Omental fat pad (tissue), 3 donors: ENCODE measurements at regions not wholly inside any gene's neighbourhood (a gene's known extent, or its start where the extent isn't known, plus 50 kb on each side); places are given as distances from the start of the nearest gene placed in this dataset.

Experiments
- ATAC-seq: fragments of 150-250 bp; one replicate; pipeline ENCODE4 v1.9.1; 2016; ENCODE audit warnings: mild to moderate bottlenecking, moderate library complexity; ENCODE audit not compliant: low FRiP score
- DNase-seq: peaks from one replicate; pipeline ENCODE4 v3.0.0-alpha.2; 2019; ENCODE audit warnings: low spot score
- CTCF ChIP-seq, 3 donors: fragments of 450-650 bp; IDR thresholded peaks; one replicate each; pipeline ENCODE4 v1.5.1; 2016 to 2017; ENCODE audit warnings: antibody characterized with exemption in 3 of 3, mild to moderate bottlenecking in 3 of 3, moderate library complexity in 2 of 3

- no peak for ATAC-seq
Observed at GRCh38 chr7:33724201-33724600, 181.1 kb upstream of the BMPER start.

GRCh38 chr7:33725111-33726025 is 180.0 kb upstream of the BMPER start:
- TF ChIP-seq CTCF (IDR thresholded peaks at IDR 0.05) = no peak
- no peak for ATAC-seq
- DNase-seq = no peak

More at GRCh38 chr7:33724201-33724600, 181.1 kb upstream of the BMPER start:
- no peak for TF ChIP-seq CTCF (IDR thresholded peaks at IDR 0.05)
- DNase-seq = no peak

- ATAC-seq = no peak
- no peak for TF ChIP-seq CTCF (IDR thresholded peaks at IDR 0.05)
- DNase-seq = no peak
Observed at GRCh38 chr7:33726582-33726981, 178.8 kb upstream of the BMPER start.

- ATAC-seq (no peak), DNase-seq (no peak)
- no peak for TF ChIP-seq CTCF (IDR thresholded peaks at IDR 0.05)
Observed at GRCh38 chr7:33727315-33727714, 178.0 kb upstream of the BMPER start.

- no peak for TF ChIP-seq CTCF (IDR thresholded peaks at IDR 0.05)
- DNase-seq = no peak
- no peak for ATAC-seq
Observed at GRCh38 chr7:33728873-33729551, 176.3 kb upstream of the BMPER start.

GRCh38 chr7:33729726-33730125 is 175.6 kb upstream of the BMPER start:
- no peak for TF ChIP-seq CTCF (IDR thresholded peaks at IDR 0.05)
- ATAC-seq (no peak), DNase-seq (no peak)
